Astrocyte (in vitro differentiated cells and primary cell): ENCODE measurements at regions not wholly inside any gene's neighbourhood (a gene's known extent, or its start where the extent isn't known, plus 50 kb on each side); places are given as distances from the start of the nearest gene placed in this dataset.

Experiments used
- EZH2 ChIP-seq: IDR thresholded peaks from 2 replicates; pipeline ENCODE4 v1.6.1; 2012; ENCODE audit warnings: mild to moderate bottlenecking, low read length, inconsistent platforms; ENCODE audit not compliant: insufficient read depth
- TF ChIP-seq, protein P1 (sequence below): IDR thresholded peaks from 2 replicates; pipeline ENCODE4 v1.5.1; 2011; ENCODE audit warnings: low read depth, mild to moderate bottlenecking, inconsistent platforms, low read length, moderate library complexity; ENCODE audit not compliant: insufficient read depth

GRCh38 chr7:85914437-85914836 lies 727.6 kb upstream of the SEMA3D start:
- TF ChIP-seq EZH2 = no peak
- TF ChIP-seq, protein P1, sequence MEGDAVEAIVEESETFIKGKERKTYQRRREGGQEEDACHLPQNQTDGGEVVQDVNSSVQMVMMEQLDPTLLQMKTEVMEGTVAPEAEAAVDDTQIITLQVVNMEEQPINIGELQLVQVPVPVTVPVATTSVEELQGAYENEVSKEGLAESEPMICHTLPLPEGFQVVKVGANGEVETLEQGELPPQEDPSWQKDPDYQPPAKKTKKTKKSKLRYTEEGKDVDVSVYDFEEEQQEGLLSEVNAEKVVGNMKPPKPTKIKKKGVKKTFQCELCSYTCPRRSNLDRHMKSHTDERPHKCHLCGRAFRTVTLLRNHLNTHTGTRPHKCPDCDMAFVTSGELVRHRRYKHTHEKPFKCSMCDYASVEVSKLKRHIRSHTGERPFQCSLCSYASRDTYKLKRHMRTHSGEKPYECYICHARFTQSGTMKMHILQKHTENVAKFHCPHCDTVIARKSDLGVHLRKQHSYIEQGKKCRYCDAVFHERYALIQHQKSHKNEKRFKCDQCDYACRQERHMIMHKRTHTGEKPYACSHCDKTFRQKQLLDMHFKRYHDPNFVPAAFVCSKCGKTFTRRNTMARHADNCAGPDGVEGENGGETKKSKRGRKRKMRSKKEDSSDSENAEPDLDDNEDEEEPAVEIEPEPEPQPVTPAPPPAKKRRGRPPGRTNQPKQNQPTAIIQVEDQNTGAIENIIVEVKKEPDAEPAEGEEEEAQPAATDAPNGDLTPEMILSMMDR = no peak
